8988T (cell line): ENCODE measurements at regions not wholly inside any gene's neighbourhood (a gene's known extent, or its start where the extent isn't known, plus 50 kb on each side); places are given as distances from the start of the nearest gene placed in this dataset.
"Not testable (repeated sequence)": the region's sequence is repeated elsewhere in the genome, so short reads cannot be mapped to it uniquely, and the experiment has no call there.

Experiments used
- DNase-seq: peaks from one replicate; pipeline ENCODE4 v3.0.0; 2011

GRCh38 chr3:110576960-110577359 lies 494.7 kb upstream of the NECTIN3 start:
- no peak for DNase-seq

GRCh38 chr3:110577854-110578253 lies 493.8 kb upstream of the NECTIN3 start:
- no peak for DNase-seq

- DNase-seq = no peak
Measured at GRCh38 chr3:110579840-110580550, 491.6 kb upstream of the NECTIN3 start.

GRCh38 chr3:110583373-110583935 lies 488.2 kb upstream of the NECTIN3 start:
- no peak for DNase-seq

GRCh38 chr3:110588906-110589305 lies 482.7 kb upstream of the NECTIN3 start:
- no peak for DNase-seq

GRCh38 chr3:110589341-110589740 lies 482.3 kb upstream of the NECTIN3 start:
- no peak for DNase-seq

GRCh38 chr3:110593749-110594148 lies 477.9 kb upstream of the NECTIN3 start:
- DNase-seq = no peak

- no peak for DNase-seq
Measured at GRCh38 chr3:110598847-110599490, 472.6 kb upstream of the NECTIN3 start.

GRCh38 chr3:110608566-110608965 lies 463.1 kb upstream of the NECTIN3 start:
- no peak for DNase-seq

- DNase-seq = no peak
Measured at GRCh38 chr3:110612045-110612444, 459.6 kb upstream of the NECTIN3 start.

- DNase-seq = no peak
Measured at GRCh38 chr3:110614186-110614585, 457.4 kb upstream of the NECTIN3 start.

GRCh38 chr3:110615454-110615853 lies 456.2 kb upstream of the NECTIN3 start:
- DNase-seq = no peak

GRCh38 chr3:110618512-110619226 lies 452.9 kb upstream of the NECTIN3 start:
- DNase-seq = no peak

- DNase-seq = no peak
Measured at GRCh38 chr3:110620118-110620517, 451.5 kb upstream of the NECTIN3 start.

GRCh38 chr3:110623571-110623970 lies 448.0 kb upstream of the NECTIN3 start:
- DNase-seq = no peak

- DNase-seq = no peak
Measured at GRCh38 chr3:110624576-110624975, 447.0 kb upstream of the NECTIN3 start.

- no peak for DNase-seq
Measured at GRCh38 chr3:110625201-110625747, 446.3 kb upstream of the NECTIN3 start.

GRCh38 chr3:110626652-110627111 lies 444.9 kb upstream of the NECTIN3 start:
- not testable (repeated sequence) for DNase-seq

GRCh38 chr3:110628650-110629301 lies 442.8 kb upstream of the NECTIN3 start:
- no peak for DNase-seq

GRCh38 chr3:110629917-110630316 lies 441.7 kb upstream of the NECTIN3 start:
- DNase-seq = no peak

- no peak for DNase-seq
Measured at GRCh38 chr3:110644203-110644602, 427.4 kb upstream of the NECTIN3 start.

- DNase-seq = no peak
Measured at GRCh38 chr3:110646055-110646454, 425.6 kb upstream of the NECTIN3 start.

GRCh38 chr3:110646496-110646895 lies 425.1 kb upstream of the NECTIN3 start:
- no peak for DNase-seq
